WTC11 (cell line): ENCODE measurements at regions not wholly inside any gene's neighbourhood (a gene's known extent, or its start where the extent isn't known, plus 50 kb on each side); places are given as distances from the start of the nearest gene placed in this dataset.

Experiments
- ATAC-seq: fragments of 200-7000 bp; cut with Tn5 transposase; 2 replicates; pipeline ENCODE4 v1.10.0; 2021; ENCODE audit warnings: mild to moderate bottlenecking, moderate library complexity
- CTCF ChIA-PET: fragments of 300-600 bp; sonication (Branson Sonifier 250); formaldehyde crosslinking; loops from one replicate; lab custom pipeline; 2021; ENCODE audit warnings: antibody characterized with exemption; lab: Charles Lee
- POLR2A ChIA-PET: fragments of 350-600 bp; sonication (Branson Sonifier 250); formaldehyde crosslinking; loops from one replicate; lab custom pipeline; 2021; ENCODE audit warnings: antibody characterized with exemption; lab: Charles Lee
- DNase-seq: peaks from one replicate; pipeline ENCODE4 v3.0.0; 2021; ENCODE audit warnings: low spot score
- H3K27ac Mint-ChIP-seq: 2 replicates; pipeline ENCODE4 v1.8.0; 2021; ENCODE audit warnings: mixed read lengths
- H3K27me3 Mint-ChIP-seq: 2 replicates; pipeline ENCODE4 v1.8.0; 2021; ENCODE audit warnings: low read depth, mild to moderate bottlenecking, moderate library complexity, mixed read lengths
- H3K36me3 Mint-ChIP-seq: 2 replicates; pipeline ENCODE4 v1.8.0; 2021; ENCODE audit warnings: mixed read lengths
- H3K4me1 Mint-ChIP-seq: 2 replicates; pipeline ENCODE4 v1.8.0; 2022; ENCODE audit warnings: mixed read lengths
- H3K4me3 Mint-ChIP-seq: 2 replicates; pipeline ENCODE4 v1.8.0; 2021; ENCODE audit warnings: mild to moderate bottlenecking, moderate library complexity, mixed read lengths
- H3K9me3 Mint-ChIP-seq: 2 replicates; pipeline ENCODE4 v1.8.0; 2021; ENCODE audit warnings: mixed read lengths
- ATF1 ChIP-seq: sonication (generic); formaldehyde crosslinking; IDR thresholded peaks from 2 replicates; pipeline ENCODE4 v1.8.1; 2023; ENCODE audit warnings: mild to moderate bottlenecking, moderate library complexity, missing genetic modification reagents
- ATF6 ChIP-seq: sonication (generic); formaldehyde crosslinking; IDR thresholded peaks from 2 replicates; pipeline ENCODE4 v1.8.1; 2023; ENCODE audit warnings: mild to moderate bottlenecking, missing genetic modification reagents
- E2F1 ChIP-seq: sonication (generic); formaldehyde crosslinking; IDR thresholded peaks from 2 replicates; pipeline ENCODE4 v1.8.0; 2022; ENCODE audit warnings: mild to moderate bottlenecking, missing genetic modification reagents
- ETV6 ChIP-seq: sonication (generic); formaldehyde crosslinking; IDR thresholded peaks from 2 replicates; pipeline ENCODE4 v1.8.1; 2022; ENCODE audit warnings: mild to moderate bottlenecking, missing genetic modification reagents
- GTF2I ChIP-seq: fragments of 250-450 bp; sonication (Bioruptor Pico); conservative IDR thresholded peaks from 2 replicates; pipeline ENCODE4 v1.4.0; 2021; ENCODE audit warnings: mild to moderate bottlenecking
- HMGA2 ChIP-seq: fragments of 250-450 bp; sonication (Bioruptor Pico); IDR thresholded peaks from 2 replicates; pipeline ENCODE4 v1.4.0; 2021; ENCODE audit warnings: mild to moderate bottlenecking, moderate library complexity
- MYBL2 ChIP-seq: sonication (generic); formaldehyde crosslinking; IDR thresholded peaks from 2 replicates; pipeline ENCODE4 v1.8.1; 2023; ENCODE audit warnings: mild to moderate bottlenecking, moderate library complexity, missing genetic modification reagents
- NR3C1 ChIP-seq: sonication (generic); formaldehyde crosslinking; conservative IDR thresholded peaks from 2 replicates; pipeline ENCODE4 v1.8.1; 2023; ENCODE audit warnings: low read depth, mild to moderate bottlenecking, missing genetic modification reagents
- SP1 ChIP-seq: sonication (generic); formaldehyde crosslinking; conservative IDR thresholded peaks from 2 replicates; pipeline ENCODE4 v1.8.1; 2022; ENCODE audit warnings: missing genetic modification reagents
- TEAD1 ChIP-seq: sonication (generic); formaldehyde crosslinking; IDR thresholded peaks from 2 replicates; pipeline ENCODE4 v1.8.0; 2022; ENCODE audit warnings: mild to moderate bottlenecking, missing genetic modification reagents
- TP53 ChIP-seq: sonication (generic); formaldehyde crosslinking; IDR thresholded peaks from 2 replicates; pipeline ENCODE4 v1.8.1; 2023; ENCODE audit warnings: mild to moderate bottlenecking, missing genetic modification reagents
- ZBTB21 ChIP-seq: sonication (generic); formaldehyde crosslinking; IDR thresholded peaks from 2 replicates; pipeline ENCODE4 v1.8.1; 2023; ENCODE audit warnings: mild to moderate bottlenecking, missing genetic modification reagents, borderline replicate concordance
- ZNF138 ChIP-seq: sonication (generic); formaldehyde crosslinking; conservative IDR thresholded peaks from 2 replicates; pipeline ENCODE4 v1.8.1; 2022; ENCODE audit warnings: mild to moderate bottlenecking, moderate library complexity, missing genetic modification reagents
- ZNF219 ChIP-seq: sonication (generic); formaldehyde crosslinking; IDR thresholded peaks from 2 replicates; pipeline ENCODE4 v1.8.0; 2023; ENCODE audit warnings: missing genetic modification reagents, mild to moderate bottlenecking, borderline replicate concordance
- ZNF232 ChIP-seq: sonication (generic); formaldehyde crosslinking; IDR thresholded peaks from 2 replicates; pipeline ENCODE4 v1.8.0; 2022; ENCODE audit warnings: mild to moderate bottlenecking, missing genetic modification reagents
- ZNF263 ChIP-seq: sonication (generic); formaldehyde crosslinking; IDR thresholded peaks from 2 replicates; pipeline ENCODE4 v1.8.1; 2022; ENCODE audit warnings: low read depth, mild to moderate bottlenecking, moderate library complexity, missing genetic modification reagents
- ZNF532 ChIP-seq: fragments of 250-450 bp; sonication (Bioruptor Pico); IDR thresholded peaks from 2 replicates; pipeline ENCODE4 v1.9.0; 2021; ENCODE audit warnings: mild to moderate bottlenecking, borderline replicate concordance
- ZNF671 ChIP-seq: fragments of 250-450 bp; sonication (Bioruptor Pico); IDR thresholded peaks from 2 replicates; pipeline ENCODE4 v1.8.0; 2021; ENCODE audit warnings: mild to moderate bottlenecking
- TF ChIP-seq, protein P1 (sequence below): sonication (generic); formaldehyde crosslinking; IDR thresholded peaks from 2 replicates; pipeline ENCODE4 v1.8.0; 2022; ENCODE audit warnings: mild to moderate bottlenecking, missing genetic modification reagents
- TF ChIP-seq, protein P2 (sequence below): sonication (generic); formaldehyde crosslinking; IDR thresholded peaks from 2 replicates; pipeline ENCODE4 v1.8.1; 2023; ENCODE audit warnings: mild to moderate bottlenecking, missing genetic modification reagents, borderline replicate concordance
- TF ChIP-seq, protein P3 (sequence below): fragments of 250-450 bp; sonication (Bioruptor Pico); conservative IDR thresholded peaks from 2 replicates; pipeline ENCODE4 v1.9.0; 2021; ENCODE audit warnings: mild to moderate bottlenecking

DNA sequence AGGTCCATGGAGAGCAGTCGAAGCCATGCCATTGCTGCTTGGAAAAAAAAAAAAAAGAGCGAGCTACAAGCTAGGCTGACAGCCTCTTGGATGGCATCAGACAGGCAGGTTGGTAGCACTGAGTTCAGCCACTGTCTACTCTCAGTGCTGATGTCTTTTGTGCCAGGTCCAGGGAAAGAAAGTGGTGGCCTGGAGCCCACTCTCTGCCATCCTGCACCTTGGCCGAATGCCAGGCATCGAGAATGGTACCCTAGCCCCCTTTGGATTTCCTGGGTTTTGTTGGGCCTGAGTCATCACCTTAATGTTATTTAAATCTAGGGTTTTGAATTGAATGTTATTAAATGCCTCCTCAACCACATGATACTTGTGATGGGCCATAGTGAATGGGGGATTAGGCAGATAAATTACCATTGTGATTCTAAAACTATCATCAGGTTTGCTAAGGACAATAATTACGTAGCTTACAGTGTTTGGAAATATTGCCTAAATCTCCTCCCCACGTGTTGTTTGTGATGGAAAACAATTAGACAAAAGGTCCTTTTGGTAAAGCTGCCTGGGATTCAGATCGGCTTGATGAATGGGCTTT is 195.7 kb upstream of the GPR26 start:
- H3K36me3 Mint-ChIP-seq: no peaks in the 10 kb centered on the region
- peaks cover 7% of the 10 kb centered on the region for H3K9me3 Mint-ChIP-seq
- TF ChIP-seq GTF2I (no peak), ZNF232 (CRISPR knock-in tag) (no peak), ATF6 (no peak), TP53 (CRISPR knock-in tag) (no peak), ZNF263 (CRISPR knock-in tag) (no peak), HMGA2 (CRISPR knock-in tag) (no peak), ZNF219 (CRISPR knock-in tag) (no peak), ATF1 (no peak), TEAD1 (no peak)
- TF ChIP-seq, protein P1, sequence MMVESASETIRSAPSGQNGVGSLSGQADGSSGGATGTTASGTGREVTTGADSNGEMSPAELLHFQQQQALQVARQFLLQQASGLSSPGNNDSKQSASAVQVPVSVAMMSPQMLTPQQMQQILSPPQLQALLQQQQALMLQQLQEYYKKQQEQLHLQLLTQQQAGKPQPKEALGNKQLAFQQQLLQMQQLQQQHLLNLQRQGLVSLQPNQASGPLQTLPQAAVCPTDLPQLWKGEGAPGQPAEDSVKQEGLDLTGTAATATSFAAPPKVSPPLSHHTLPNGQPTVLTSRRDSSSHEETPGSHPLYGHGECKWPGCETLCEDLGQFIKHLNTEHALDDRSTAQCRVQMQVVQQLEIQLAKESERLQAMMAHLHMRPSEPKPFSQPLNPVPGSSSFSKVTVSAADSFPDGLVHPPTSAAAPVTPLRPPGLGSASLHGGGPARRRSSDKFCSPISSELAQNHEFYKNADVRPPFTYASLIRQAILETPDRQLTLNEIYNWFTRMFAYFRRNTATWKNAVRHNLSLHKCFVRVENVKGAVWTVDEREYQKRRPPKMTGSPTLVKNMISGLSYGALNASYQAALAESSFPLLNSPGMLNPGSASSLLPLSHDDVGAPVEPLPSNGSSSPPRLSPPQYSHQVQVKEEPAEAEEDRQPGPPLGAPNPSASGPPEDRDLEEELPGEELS (CRISPR knock-in tag): no peak
- TF ChIP-seq, protein P2, sequence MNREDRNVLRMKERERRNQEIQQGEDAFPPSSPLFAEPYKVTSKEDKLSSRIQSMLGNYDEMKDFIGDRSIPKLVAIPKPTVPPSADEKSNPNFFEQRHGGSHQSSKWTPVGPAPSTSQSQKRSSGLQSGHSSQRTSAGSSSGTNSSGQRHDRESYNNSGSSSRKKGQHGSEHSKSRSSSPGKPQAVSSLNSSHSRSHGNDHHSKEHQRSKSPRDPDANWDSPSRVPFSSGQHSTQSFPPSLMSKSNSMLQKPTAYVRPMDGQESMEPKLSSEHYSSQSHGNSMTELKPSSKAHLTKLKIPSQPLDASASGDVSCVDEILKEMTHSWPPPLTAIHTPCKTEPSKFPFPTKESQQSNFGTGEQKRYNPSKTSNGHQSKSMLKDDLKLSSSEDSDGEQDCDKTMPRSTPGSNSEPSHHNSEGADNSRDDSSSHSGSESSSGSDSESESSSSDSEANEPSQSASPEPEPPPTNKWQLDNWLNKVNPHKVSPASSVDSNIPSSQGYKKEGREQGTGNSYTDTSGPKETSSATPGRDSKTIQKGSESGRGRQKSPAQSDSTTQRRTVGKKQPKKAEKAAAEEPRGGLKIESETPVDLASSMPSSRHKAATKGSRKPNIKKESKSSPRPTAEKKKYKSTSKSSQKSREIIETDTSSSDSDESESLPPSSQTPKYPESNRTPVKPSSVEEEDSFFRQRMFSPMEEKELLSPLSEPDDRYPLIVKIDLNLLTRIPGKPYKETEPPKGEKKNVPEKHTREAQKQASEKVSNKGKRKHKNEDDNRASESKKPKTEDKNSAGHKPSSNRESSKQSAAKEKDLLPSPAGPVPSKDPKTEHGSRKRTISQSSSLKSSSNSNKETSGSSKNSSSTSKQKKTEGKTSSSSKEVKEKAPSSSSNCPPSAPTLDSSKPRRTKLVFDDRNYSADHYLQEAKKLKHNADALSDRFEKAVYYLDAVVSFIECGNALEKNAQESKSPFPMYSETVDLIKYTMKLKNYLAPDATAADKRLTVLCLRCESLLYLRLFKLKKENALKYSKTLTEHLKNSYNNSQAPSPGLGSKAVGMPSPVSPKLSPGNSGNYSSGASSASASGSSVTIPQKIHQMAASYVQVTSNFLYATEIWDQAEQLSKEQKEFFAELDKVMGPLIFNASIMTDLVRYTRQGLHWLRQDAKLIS (CRISPR knock-in tag): no peak
- POLR2A ChIA-PET: no interaction called here
- CTCF ChIA-PET: interaction anchor here (0.6 kb wide), 1 partner anchor 102 kb away, joined by 4 read pairs; no protein-coding TSS in a partner anchor
- H3K4me3 Mint-ChIP-seq: no peak overlapping the region
- DNase-seq (no peak), ATAC-seq (no peak)
- H3K4me1 Mint-ChIP-seq: peaks cover 25% of the 10 kb centered on the region
- peaks cover 12% of the 10 kb centered on the region for H3K27me3 Mint-ChIP-seq
- no peak overlapping the region for H3K27ac Mint-ChIP-seq

DNA sequence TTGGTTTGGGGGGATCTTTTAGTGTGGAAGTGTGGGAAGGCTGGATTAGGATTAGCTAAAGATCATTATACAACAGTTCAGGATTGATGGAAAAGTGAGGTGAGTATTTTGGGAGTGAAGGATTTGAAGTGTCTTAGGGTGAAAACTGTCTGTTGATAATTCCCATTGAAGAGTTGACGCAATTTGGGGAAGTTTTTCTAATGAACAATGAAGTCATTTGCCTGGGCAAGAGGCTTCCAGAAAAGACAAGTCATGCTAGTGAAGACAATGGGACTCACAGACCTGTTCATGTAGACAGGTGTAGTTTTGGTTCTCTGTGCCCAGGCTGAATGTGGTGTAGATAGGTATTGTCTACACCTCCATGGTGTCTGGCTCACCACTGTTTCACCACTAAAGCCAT is 194.3 kb upstream of the GPR26 start:
- H3K36me3 Mint-ChIP-seq: no peaks in the 10 kb centered on the region
- CTCF ChIA-PET: no interaction called here
- H3K27me3 Mint-ChIP-seq: peaks cover 12% of the 10 kb centered on the region
- no peak for ATAC-seq
- H3K4me1 Mint-ChIP-seq: peaks cover 34% of the 10 kb centered on the region
- H3K27ac Mint-ChIP-seq: no peak overlapping the region
- DNase-seq: no peak
- H3K4me3 Mint-ChIP-seq: no peak overlapping the region
- peaks cover 7% of the 10 kb centered on the region for H3K9me3 Mint-ChIP-seq
- POLR2A ChIA-PET: no interaction called here
- TF ChIP-seq ETV6: no peak
- TF ChIP-seq ZNF532: no peak
- TF ChIP-seq ZNF671 (CRISPR knock-in tag): no peak
- TF ChIP-seq ZNF138: no peak
- no peak for TF ChIP-seq NR3C1 (CRISPR knock-in tag)
- no peak for TF ChIP-seq TP53 (CRISPR knock-in tag)
- TF ChIP-seq MYBL2: no peak
- TF ChIP-seq, protein P3, sequence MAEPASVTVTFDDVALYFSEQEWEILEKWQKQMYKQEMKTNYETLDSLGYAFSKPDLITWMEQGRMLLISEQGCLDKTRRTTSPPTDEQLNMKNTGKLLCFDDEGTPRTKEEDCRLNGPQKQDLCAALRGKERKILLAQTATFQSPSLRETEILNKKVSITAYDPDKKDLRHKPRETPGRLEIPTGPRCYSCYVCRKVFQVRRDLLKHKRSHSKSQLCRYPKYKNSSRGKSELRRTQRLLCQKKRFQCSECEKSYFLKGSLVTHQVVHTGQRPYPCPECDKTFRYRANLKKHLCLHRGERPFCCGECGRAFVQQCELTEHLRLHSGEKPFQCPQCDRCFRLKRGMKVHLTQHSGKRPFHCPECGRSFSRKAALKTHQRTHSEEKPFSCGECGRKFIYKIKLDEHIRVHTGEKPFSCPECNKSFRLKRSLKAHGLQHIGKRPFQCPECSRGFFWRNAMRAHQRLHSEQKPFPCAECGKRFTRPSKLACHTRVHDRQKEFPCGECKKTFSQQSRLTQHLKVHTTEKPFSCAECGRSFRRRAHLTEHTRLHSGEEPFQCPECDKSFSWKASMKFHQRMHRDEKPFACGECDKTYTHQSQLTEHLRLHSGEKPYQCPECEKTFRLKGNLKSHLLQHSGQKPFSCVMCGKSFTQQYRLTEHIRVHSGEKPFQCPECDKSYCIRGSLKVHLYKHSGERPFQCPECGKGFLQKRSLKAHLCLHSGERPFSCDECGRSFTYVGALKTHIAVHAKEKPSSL (CRISPR knock-in tag): no peak
- no peak for TF ChIP-seq ZBTB21 (CRISPR knock-in tag)
- no peak for TF ChIP-seq E2F1
- no peak for TF ChIP-seq SP1 (CRISPR knock-in tag)
